ENCODE measurements at regions not wholly inside any gene's neighbourhood (a gene's known extent, or its start where the extent isn't known, plus 50 kb on each side); places are given as distances from the start of the nearest gene placed in this dataset.
A peak's percentile ranks its signal among the peaks of the same experiment; 100 is the strongest.
"Not testable (repeated sequence)": the region's sequence is repeated elsewhere in the genome, so short reads cannot be mapped to it uniquely, and the experiment has no call there.

DNA sequence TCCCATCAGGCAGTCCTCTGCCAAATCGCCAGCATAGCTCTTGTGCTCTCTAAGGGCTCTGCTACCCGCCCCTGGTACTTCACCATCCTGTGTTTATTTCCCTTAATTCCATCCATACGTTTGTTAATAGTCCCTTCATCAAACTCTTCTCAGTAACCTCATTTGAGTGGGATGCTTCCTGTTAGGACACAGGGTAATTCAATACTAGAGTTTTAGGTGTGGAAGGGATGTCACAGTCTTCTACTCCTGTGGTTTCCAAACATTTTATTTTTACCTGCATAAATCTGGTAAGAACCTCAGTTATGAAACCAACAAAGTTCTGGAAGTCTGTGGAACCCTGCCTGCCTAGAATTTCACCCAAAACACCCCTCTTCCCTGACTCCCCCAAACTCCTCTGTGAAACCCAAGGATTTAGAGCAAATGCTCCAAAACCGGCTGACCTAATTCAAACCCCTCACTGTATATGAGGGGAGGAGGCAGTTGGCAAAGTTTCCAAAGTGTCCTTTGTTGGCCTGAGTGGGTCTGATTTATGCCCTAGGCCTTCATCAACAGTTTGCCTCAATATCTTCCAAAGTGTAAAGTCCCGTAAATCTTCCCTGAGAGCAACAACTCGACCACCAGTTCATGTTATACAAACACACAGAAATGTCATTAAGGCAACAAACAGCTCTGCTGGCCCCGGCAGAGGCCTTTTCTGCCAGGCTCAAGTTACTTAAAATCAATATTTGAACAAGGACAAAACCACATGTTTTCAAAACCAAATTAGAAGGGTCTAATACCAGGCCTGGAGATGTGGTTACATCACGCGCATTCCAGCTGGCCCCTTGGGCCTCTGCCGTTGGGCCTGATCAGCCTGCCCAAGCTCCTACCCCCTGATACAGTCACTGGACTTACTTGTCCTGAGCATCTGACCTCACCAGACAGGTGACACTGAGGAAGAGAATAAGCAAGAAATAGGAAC, 82.4 kb upstream of the FGGY start:
- Histone ChIP-seq H3K9me3 (ENCODE audit: insufficient read depth, low read depth, low read length) (peaks cover 4% of the 10 kb centered on the region), H2BK12ac (ENCODE audit: low read length) (no peak overlapping the region), H3K23ac (ENCODE audit: low read length) (no peak overlapping the region), H3K14ac (ENCODE audit: low read length) (no peak overlapping the region), H3K4me2 (ENCODE audit: low read length) (no peak overlapping the region), H2BK120ac (ENCODE audit: insufficient read depth, low read length, poor library complexity) (no peak overlapping the region), H2AFZ (ENCODE audit: insufficient read depth, low read length, poor library complexity) (no peak overlapping the region), H3K18ac (ENCODE audit: low read length) (no peak overlapping the region), H3K79me1 (ENCODE audit: low read length) (no peaks in the 10 kb centered on the region), H4K8ac (ENCODE audit: low read depth, low read length) (no peak overlapping the region), H3K27ac (ENCODE audit: low read depth, low read length) (no peak overlapping the region), H3K36me3 (ENCODE audit: control insufficient read depth in 1 of 2, insufficient read depth in 2 of 2, low read length in 2 of 2) (no peaks in the 10 kb centered on the region), H3K9ac (ENCODE audit: low read length) (no peak overlapping the region), H2AK5ac (ENCODE audit: low read length) (no peak overlapping the region), H4K91ac (ENCODE audit: low read depth, low read length) (no peak overlapping the region), H3K4me3 (ENCODE audit: low read depth, low read length) (no peak overlapping the region), H3K4me1 (ENCODE audit: control insufficient read depth in 1 of 2, insufficient read depth in 2 of 2, low read length in 2 of 2) (no peaks in the 10 kb centered on the region), H3K4ac (ENCODE audit: low read depth, low read length) (no peak overlapping the region), H4K12ac (ENCODE audit: low read depth, low read length) (no peak overlapping the region), H3K79me2 (ENCODE audit: control insufficient read depth, insufficient read depth, low read length, poor library complexity) (no peaks in the 10 kb centered on the region), H3K27me3 (ENCODE audit: insufficient read depth, low read length) (no peaks in the 10 kb centered on the region), H2BK5ac (ENCODE audit: low read depth, low read length, poor library complexity) (no peak overlapping the region)
- WGBS (ENCODE audit: extremely low coverage, insufficient coverage, insufficient read length) = no CpG with 5 or more reads among the region's 10 CpGs
- no peak for DNase-seq

DNA sequence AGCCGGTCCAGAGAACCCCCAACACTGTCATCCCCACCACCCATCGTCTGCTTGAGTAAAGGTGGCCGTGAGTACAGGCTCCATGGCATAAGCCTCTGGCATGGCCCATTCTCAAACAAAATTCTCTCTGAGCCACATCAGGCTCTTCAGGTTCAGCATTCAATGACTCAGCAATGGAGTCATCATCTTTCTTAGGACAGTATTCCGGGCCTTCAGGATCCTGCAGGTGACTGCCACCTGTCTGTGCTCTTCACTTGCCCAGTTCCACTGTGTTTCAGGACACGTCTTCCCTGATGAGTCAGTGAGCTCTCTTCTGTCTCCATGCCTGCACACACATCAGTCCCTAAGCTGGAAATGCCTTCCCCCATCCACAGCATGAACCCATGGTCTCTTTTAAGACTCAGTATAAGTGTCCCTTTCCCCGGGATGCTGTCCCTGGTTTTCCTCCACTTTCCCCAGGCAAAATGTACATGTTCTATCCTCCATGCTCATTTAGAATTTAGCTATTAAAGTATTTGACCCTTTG, 81.1 kb upstream of the FGGY start:
- H3K9ac ChIP-seq (ENCODE audit: low read length) = no peak overlapping the region
- H4K12ac ChIP-seq (ENCODE audit: low read depth, low read length) = no peak overlapping the region
- H3K9me3 ChIP-seq (ENCODE audit: insufficient read depth, low read depth, low read length) = peaks cover 4% of the 10 kb centered on the region
- H2AK5ac ChIP-seq (ENCODE audit: low read length) = no peak overlapping the region
- H4K8ac ChIP-seq (ENCODE audit: low read depth, low read length) = no peak overlapping the region
- H2BK12ac ChIP-seq (ENCODE audit: low read length) = no peak overlapping the region
- H3K79me1 ChIP-seq (ENCODE audit: low read length) = no peaks in the 10 kb centered on the region
- H2BK120ac ChIP-seq (ENCODE audit: insufficient read depth, low read length, poor library complexity) = no peak overlapping the region
- no peak overlapping the region for H3K18ac ChIP-seq (ENCODE audit: low read length)
- no CpG with 5 or more reads among the region's 6 CpGs for WGBS (ENCODE audit: extremely low coverage, insufficient coverage, insufficient read length)
- H2AFZ ChIP-seq (ENCODE audit: insufficient read depth, low read length, poor library complexity) = no peak overlapping the region
- H3K4me1 ChIP-seq (ENCODE audit: control insufficient read depth in 1 of 2, insufficient read depth in 2 of 2, low read length in 2 of 2) = peaks cover 0 to 3% of the 10 kb centered on the region in 2 experiments
- no peak overlapping the region for H3K4me3 ChIP-seq (ENCODE audit: low read depth, low read length)
- no peak overlapping the region for H3K23ac ChIP-seq (ENCODE audit: low read length)
- H3K14ac ChIP-seq (ENCODE audit: low read length) = no peak overlapping the region
- H3K27me3 ChIP-seq (ENCODE audit: insufficient read depth, low read length) = no peaks in the 10 kb centered on the region
- no peak overlapping the region for H2BK5ac ChIP-seq (ENCODE audit: low read depth, low read length, poor library complexity)
- no peak overlapping the region for H3K27ac ChIP-seq (ENCODE audit: low read depth, low read length)
- no peak overlapping the region for H4K91ac ChIP-seq (ENCODE audit: low read depth, low read length)
- H3K36me3 ChIP-seq (ENCODE audit: control insufficient read depth in 1 of 2, insufficient read depth in 2 of 2, low read length in 2 of 2) = no peaks in the 10 kb centered on the region
- no peak overlapping the region for H3K4ac ChIP-seq (ENCODE audit: low read depth, low read length)
- no peak overlapping the region for H3K4me2 ChIP-seq (ENCODE audit: low read length)
- H3K79me2 ChIP-seq (ENCODE audit: control insufficient read depth, insufficient read depth, low read length, poor library complexity) = no peaks in the 10 kb centered on the region
- peak; percentile 65 to 67 for DNase-seq

- H3K4me2 ChIP-seq (ENCODE audit: low read length); H3K9ac ChIP-seq (ENCODE audit: low read length); H3K36me3 ChIP-seq (ENCODE audit: control insufficient read depth in 1 of 2, insufficient read depth in 2 of 2, low read length in 2 of 2); H3K14ac ChIP-seq (ENCODE audit: low read length); H3K79me2 ChIP-seq (ENCODE audit: control insufficient read depth, insufficient read depth, low read length, poor library complexity); H3K23ac ChIP-seq (ENCODE audit: low read length); H2AFZ ChIP-seq (ENCODE audit: insufficient read depth, low read length, poor library complexity); H2BK12ac ChIP-seq (ENCODE audit: low read length); H3K27ac ChIP-seq (ENCODE audit: low read depth, low read length); H2AK5ac ChIP-seq (ENCODE audit: low read length); H3K79me1 ChIP-seq (ENCODE audit: low read length); H2BK120ac ChIP-seq (ENCODE audit: insufficient read depth, low read length, poor library complexity); H3K27me3 ChIP-seq (ENCODE audit: insufficient read depth, low read length); H3K18ac ChIP-seq (ENCODE audit: low read length); H3K4me1 ChIP-seq (ENCODE audit: control insufficient read depth in 1 of 2, insufficient read depth in 2 of 2, low read length in 2 of 2); H4K91ac ChIP-seq (ENCODE audit: low read depth, low read length); H3K4me3 ChIP-seq (ENCODE audit: low read depth, low read length); H3K4ac ChIP-seq (ENCODE audit: low read depth, low read length); H4K8ac ChIP-seq (ENCODE audit: low read depth, low read length); DNase-seq; H4K12ac ChIP-seq (ENCODE audit: low read depth, low read length); H3K9me3 ChIP-seq (ENCODE audit: insufficient read depth, low read depth, low read length); H2BK5ac ChIP-seq (ENCODE audit: low read depth, low read length, poor library complexity): not testable (repeated sequence)
- no CpG with 5 or more reads among the region's 2 CpGs for WGBS (ENCODE audit: extremely low coverage, insufficient coverage, insufficient read length)
Measured at GRCh38 chr1:59217439-59217838, 79.5 kb upstream of the FGGY start.

GRCh38 chr1:59218521-59219236, 78.2 kb upstream of the FGGY start:
- Histone ChIP-seq H4K8ac (ENCODE audit: low read depth, low read length) (no peak overlapping the region), H2AFZ (ENCODE audit: insufficient read depth, low read length, poor library complexity) (no peak overlapping the region), H3K9me3 (ENCODE audit: insufficient read depth, low read depth, low read length) (peaks cover 4% of the 10 kb centered on the region), H2BK5ac (ENCODE audit: low read depth, low read length, poor library complexity) (no peak overlapping the region), H3K14ac (ENCODE audit: low read length) (no peak overlapping the region), H4K91ac (ENCODE audit: low read depth, low read length) (no peak overlapping the region), H2AK5ac (ENCODE audit: low read length) (no peak overlapping the region), H3K4me3 (ENCODE audit: low read depth, low read length) (no peak overlapping the region), H3K9ac (ENCODE audit: low read length) (no peak overlapping the region), H3K4me1 (ENCODE audit: control insufficient read depth in 1 of 2, insufficient read depth in 2 of 2, low read length in 2 of 2) (peaks cover 3 to 6% of the 10 kb centered on the region in 2 experiments), H3K27me3 (ENCODE audit: insufficient read depth, low read length) (no peaks in the 10 kb centered on the region), H3K4me2 (ENCODE audit: low read length) (no peak overlapping the region), H3K18ac (ENCODE audit: low read length) (no peak overlapping the region), H3K79me2 (ENCODE audit: control insufficient read depth, insufficient read depth, low read length, poor library complexity) (no peaks in the 10 kb centered on the region), H3K27ac (ENCODE audit: low read depth, low read length) (no peak overlapping the region), H2BK12ac (ENCODE audit: low read length) (no peak overlapping the region), H3K36me3 (ENCODE audit: control insufficient read depth in 1 of 2, insufficient read depth in 2 of 2, low read length in 2 of 2) (no peaks in the 10 kb centered on the region), H3K79me1 (ENCODE audit: low read length) (peaks cover 3% of the 10 kb centered on the region), H4K12ac (ENCODE audit: low read depth, low read length) (no peak overlapping the region), H3K23ac (ENCODE audit: low read length) (no peak overlapping the region), H2BK120ac (ENCODE audit: insufficient read depth, low read length, poor library complexity) (no peak overlapping the region), H3K4ac (ENCODE audit: low read depth, low read length) (no peak overlapping the region)
- WGBS (ENCODE audit: extremely low coverage, insufficient coverage, insufficient read length) = no CpG with 5 or more reads among the region's 5 CpGs
- DNase-seq = no peak

Measured in trophoblast cell (in vitro differentiated cells and primary cell).